Type B pancreatic cell (in vitro differentiated cells): ENCODE measurements at regions not wholly inside any gene's neighbourhood (a gene's known extent, or its start where the extent isn't known, plus 50 kb on each side); places are given as distances from the start of the nearest gene placed in this dataset.

Experiments used
- DNase-seq: peaks from one replicate; pipeline ENCODE4 v3.0.0; 2021; ENCODE audit warnings: mixed read lengths; ENCODE audit not compliant: unreplicated experiment; ENCODE audit errors: extremely low spot score
- H3K27ac Mint-ChIP-seq: 2 replicates; pipeline ENCODE4 v1.8.0; 2021; ENCODE audit warnings: mild to moderate bottlenecking, mixed read lengths
- H3K27me3 Mint-ChIP-seq: 2 replicates; pipeline ENCODE4 v1.8.0; 2021; ENCODE audit warnings: mixed read lengths
- H3K36me3 Mint-ChIP-seq: 2 replicates; pipeline ENCODE4 v1.8.0; 2021; ENCODE audit warnings: mixed read lengths
- H3K4me1 Mint-ChIP-seq: one replicate; pipeline ENCODE4 v1.8.0; 2021; ENCODE audit warnings: mixed read lengths; ENCODE audit not compliant: unreplicated experiment
- H3K4me3 Mint-ChIP-seq: 2 replicates; pipeline ENCODE4 v1.8.0; 2021; ENCODE audit warnings: mild to moderate bottlenecking, mixed read lengths
- H3K9me3 Mint-ChIP-seq: 2 replicates; pipeline ENCODE4 v1.8.0; 2021; ENCODE audit warnings: mixed read lengths
- CTCF ChIP-seq: fragments of 200-600 bp; sonication (generic); conservative IDR thresholded peaks from 2 replicates; pipeline ENCODE4 v1.5.0; 2021; ENCODE audit warnings: antibody characterized with exemption, mild to moderate bottlenecking

GRCh38 chr1:70656361-70656760 lies 245.3 kb downstream of the CTH start:
- Mint-ChIP-seq H3K4me1 (no peaks in the 10 kb centered on the region), H3K9me3 (no peaks in the 10 kb centered on the region), H3K4me3 (no peak overlapping the region), H3K27me3 (no peaks in the 10 kb centered on the region), H3K27ac (no peak overlapping the region), H3K36me3 (no peaks in the 10 kb centered on the region)
- TF ChIP-seq CTCF = no peak
- no peak for DNase-seq

- TF ChIP-seq CTCF = no peak
- Mint-ChIP-seq H3K27me3 (no peaks in the 10 kb centered on the region), H3K27ac (no peak overlapping the region), H3K36me3 (no peaks in the 10 kb centered on the region), H3K4me3 (no peak overlapping the region), H3K9me3 (no peaks in the 10 kb centered on the region), H3K4me1 (no peaks in the 10 kb centered on the region)
- DNase-seq = no peak
Measured at GRCh38 chr1:70659891-70660290, 248.8 kb downstream of the CTH start.

- DNase-seq = no peak
- no peaks in the 10 kb centered on the region for H3K27me3 Mint-ChIP-seq
- H3K36me3 Mint-ChIP-seq = no peaks in the 10 kb centered on the region
- H3K4me1 Mint-ChIP-seq = no peaks in the 10 kb centered on the region
- TF ChIP-seq CTCF = no peak
- H3K9me3 Mint-ChIP-seq = no peaks in the 10 kb centered on the region
- H3K4me3 Mint-ChIP-seq = no peak overlapping the region
- H3K27ac Mint-ChIP-seq = no peak overlapping the region
Measured at GRCh38 chr1:70666381-70667140, 255.5 kb downstream of the CTH start.

GRCh38 chr1:70667494-70668170 lies 256.6 kb downstream of the CTH start:
- Mint-ChIP-seq H3K27me3 (no peaks in the 10 kb centered on the region), H3K4me1 (no peaks in the 10 kb centered on the region), H3K9me3 (no peaks in the 10 kb centered on the region), H3K36me3 (no peaks in the 10 kb centered on the region), H3K27ac (no peak overlapping the region), H3K4me3 (no peak overlapping the region)
- no peak for TF ChIP-seq CTCF
- no peak for DNase-seq

- Mint-ChIP-seq H3K4me3 (no peak overlapping the region), H3K9me3 (no peaks in the 10 kb centered on the region), H3K36me3 (no peaks in the 10 kb centered on the region), H3K27me3 (peaks cover 4% of the 10 kb centered on the region), H3K27ac (no peak overlapping the region), H3K4me1 (peaks cover 7% of the 10 kb centered on the region)
- no peak for DNase-seq
- no peak for TF ChIP-seq CTCF
Measured at GRCh38 chr1:70671006-70671405, 259.9 kb downstream of the CTH start.
